ENCODE measurements at regions not wholly inside any gene's neighbourhood (a gene's known extent, or its start where the extent isn't known, plus 50 kb on each side); places are given as distances from the start of the nearest gene placed in this dataset.

GRCh38 chr13:104967836-104968630 is 1567.4 kb downstream of the EFNB2 start:
- TF ChIP-seq YY1 (IDR thresholded peaks at IDR 0.05; ENCODE audit: insufficient read depth, insufficient read length) (no peak), ZNF274 (IDR thresholded peaks at IDR 0.05; ENCODE audit: low read depth, low read length) (no peak), SUZ12 (IDR thresholded peaks at IDR 0.05; ENCODE audit: extremely low read depth, insufficient read depth, insufficient read length) (no peak)
